ENCODE measurements at regions not wholly inside any gene's neighbourhood (a gene's known extent, or its start where the extent isn't known, plus 50 kb on each side); places are given as distances from the start of the nearest gene placed in this dataset.

GRCh38 chr14:82710267-82710841 is 1176.7 kb upstream of the SEL1L start:
- peaks cover 2% of the 10 kb centered on the region for H3K4me1 Mint-ChIP-seq
- WGBS (ENCODE audit: insufficient coverage), result no CpG with 5 or more reads among the region's 4 CpGs
- H3K27me3 Mint-ChIP-seq (ENCODE audit: low read depth in 3 of 3), result no peaks in the 10 kb centered on the region
- peak; percentile 74 for TF ChIP-seq CTCF (IDR thresholded peaks at IDR 0.05)
- H3K27ac ChIP-seq (ENCODE audit: low read depth in 1 of 2, low read length in 2 of 2), result no peak overlapping the region
- intact Hi-C loops (cut with micrococcal nuclease), result no loop called here
- no peak overlapping the region for H3K4me3 Mint-ChIP-seq
- no peaks in the 10 kb centered on the region for H3K27me3 ChIP-seq (ENCODE audit: control insufficient read depth in 2 of 2, insufficient read depth in 2 of 2, low read length in 2 of 2)
- no peaks in the 10 kb centered on the region for H3K79me2 ChIP-seq (ENCODE audit: insufficient read depth, low read length)
- no peak overlapping the region for H3K27ac Mint-ChIP-seq
- H3K36me3 ChIP-seq (replicated peaks in 1 of 2; ENCODE audit: control insufficient read depth in 1 of 2, insufficient read depth in 2 of 2, low read length in 2 of 2), result no peaks in the 10 kb centered on the region
- H3K4me1 ChIP-seq (ENCODE audit: control insufficient read depth in 1 of 2, insufficient read depth in 2 of 2, low read length in 2 of 2), result no peaks in the 10 kb centered on the region
- H2AFZ ChIP-seq (ENCODE audit: insufficient read depth, low read depth, low read length, poor library complexity, severe bottlenecking), result no peak overlapping the region
- H3K4me2 ChIP-seq (replicated peaks; ENCODE audit: extremely low read depth, low read length, poor library complexity, severe bottlenecking), result no peak overlapping the region
- H3K36me3 Mint-ChIP-seq, result no peaks in the 10 kb centered on the region
- H4K20me1 ChIP-seq (ENCODE audit: insufficient read depth, low read length), result no peaks in the 10 kb centered on the region
- H3K9me3 Mint-ChIP-seq, result peaks cover 0 to 2% (median 0%) of the 10 kb centered on the region in 7 donors
- DNase-seq, result peak; percentile 1 to 11 (median 2)
- no peak overlapping the region for H3K9ac ChIP-seq (ENCODE audit: insufficient read depth, low read length, poor library complexity, severe bottlenecking)
- H3K4me3 ChIP-seq (replicated peaks in 1 of 3; ENCODE audit: low read depth in 2 of 3, low read length in 3 of 3), result no peak overlapping the region
- H3K9me3 ChIP-seq (replicated peaks in 1 of 2; ENCODE audit: control insufficient read depth in 1 of 2, insufficient read depth in 1 of 2, low read length in 2 of 2), result no peaks in the 10 kb centered on the region

GRCh38 chr14:82719617-82720016 is 1186.0 kb upstream of the SEL1L start:
- H3K27ac ChIP-seq (ENCODE audit: low read depth in 1 of 2, low read length in 2 of 2), result no peak overlapping the region
- H3K27ac Mint-ChIP-seq, result no peak overlapping the region
- no peaks in the 10 kb centered on the region for H4K20me1 ChIP-seq (ENCODE audit: insufficient read depth, low read length)
- H3K79me2 ChIP-seq (ENCODE audit: insufficient read depth, low read length), result no peaks in the 10 kb centered on the region
- H3K4me1 ChIP-seq (ENCODE audit: control insufficient read depth in 1 of 2, insufficient read depth in 2 of 2, low read length in 2 of 2), result no peaks in the 10 kb centered on the region
- TF ChIP-seq CTCF (IDR thresholded peaks at IDR 0.05), result no peak
- no peaks in the 10 kb centered on the region for H3K9me3 ChIP-seq (replicated peaks in 1 of 2; ENCODE audit: control insufficient read depth in 1 of 2, insufficient read depth in 1 of 2, low read length in 2 of 2)
- no peak overlapping the region for H3K9ac ChIP-seq (ENCODE audit: insufficient read depth, low read length, poor library complexity, severe bottlenecking)
- H3K27me3 ChIP-seq (ENCODE audit: control insufficient read depth in 2 of 2, insufficient read depth in 2 of 2, low read length in 2 of 2), result no peaks in the 10 kb centered on the region
- H3K36me3 ChIP-seq (replicated peaks in 1 of 2; ENCODE audit: control insufficient read depth in 1 of 2, insufficient read depth in 2 of 2, low read length in 2 of 2), result no peaks in the 10 kb centered on the region
- no peak overlapping the region for H2AFZ ChIP-seq (ENCODE audit: insufficient read depth, low read depth, low read length, poor library complexity, severe bottlenecking)
- no peak overlapping the region for H3K4me2 ChIP-seq (replicated peaks; ENCODE audit: extremely low read depth, low read length, poor library complexity, severe bottlenecking)
- DNase-seq, result no peak
- intact Hi-C loops (cut with micrococcal nuclease), result no loop called here
- peaks cover 2% of the 10 kb centered on the region for H3K4me1 Mint-ChIP-seq
- WGBS (ENCODE audit: insufficient coverage), result 100% methylated on average over 1 of the region's 4 CpGs
- peaks cover 0 to 2% (median 0%) of the 10 kb centered on the region in 3 donors for H3K27me3 Mint-ChIP-seq (ENCODE audit: low read depth in 3 of 3)
- no peak overlapping the region for H3K4me3 Mint-ChIP-seq
- peaks cover 0 to 4% (median 0%) of the 10 kb centered on the region in 7 donors for H3K9me3 Mint-ChIP-seq
- H3K36me3 Mint-ChIP-seq, result no peaks in the 10 kb centered on the region
- no peak overlapping the region for H3K4me3 ChIP-seq (replicated peaks in 1 of 3; ENCODE audit: low read depth in 2 of 3, low read length in 3 of 3)

All from CD14-positive monocyte (primary cell).